ENCODE measurements at regions not wholly inside any gene's neighbourhood (a gene's known extent, or its start where the extent isn't known, plus 50 kb on each side); places are given as distances from the start of the nearest gene placed in this dataset.

- DNase-seq (ENCODE audit: low read depth, low spot score): no peak
- H3K4me3 ChIP-seq (ENCODE audit: low read depth, low read length): no peak overlapping the region
- ChIA-PET CTCF (interaction anchor here (1.0 kb wide), 1 partner anchor 9 kb away, joined by 3 read pairs; no protein-coding TSS in a partner anchor), POLR2A (no interaction called here)
- no peak for TF ChIP-seq CTCF (IDR thresholded peaks at IDR 0.05; ENCODE audit: insufficient read depth, low read length, missing control alignments)
These were observed 89.1 kb upstream of the TOX2 start for GRCh38 chr20:43825581-43825980.

- POLR2A ChIA-PET: no interaction called here
These were observed 89.6 kb upstream of the TOX2 start for GRCh38 chr20:43825051-43825402.

GRCh38 chr20:43824309-43825050 lies 90.2 kb upstream of the TOX2 start:
- no peak for DNase-seq (ENCODE audit: low read depth, low spot score)
- ChIA-PET POLR2A (no interaction called here), CTCF (no interaction called here)
- H3K4me3 ChIP-seq (ENCODE audit: low read depth, low read length): no peak overlapping the region
- no peak for TF ChIP-seq CTCF (IDR thresholded peaks at IDR 0.05; ENCODE audit: insufficient read depth, low read length, missing control alignments)

More at GRCh38 chr20:43825051-43825402, 89.6 kb upstream of the TOX2 start:
- TF ChIP-seq CTCF (IDR thresholded peaks at IDR 0.05; ENCODE audit: insufficient read depth, low read length, missing control alignments): no peak
- H3K4me3 ChIP-seq (ENCODE audit: low read depth, low read length): no peak overlapping the region
- CTCF ChIA-PET: no interaction called here
- no peak for DNase-seq (ENCODE audit: low read depth, low spot score)

- ChIA-PET CTCF (no interaction called here), POLR2A (no interaction called here)
- H3K4me3 ChIP-seq (ENCODE audit: low read depth, low read length): no peak overlapping the region
- DNase-seq (ENCODE audit: low read depth, low spot score): no peak
- TF ChIP-seq CTCF (IDR thresholded peaks at IDR 0.05; ENCODE audit: insufficient read depth, low read length, missing control alignments): no peak
These were observed 92.9 kb upstream of the TOX2 start for GRCh38 chr20:43821795-43822194.

GRCh38 chr20:43820731-43821330 lies 93.8 kb upstream of the TOX2 start:
- POLR2A ChIA-PET: no interaction called here
- DNase-seq (ENCODE audit: low read depth, low spot score): no peak
- CTCF ChIA-PET: no interaction called here
- no peak overlapping the region for H3K4me3 ChIP-seq (ENCODE audit: low read depth, low read length)
- no peak for TF ChIP-seq CTCF (IDR thresholded peaks at IDR 0.05; ENCODE audit: insufficient read depth, low read length, missing control alignments)

GRCh38 chr20:43812216-43812615 lies 85.4 kb upstream of the GTSF1L start:
- ChIA-PET POLR2A (no interaction called here), CTCF (no interaction called here)
- DNase-seq (ENCODE audit: low read depth, low spot score): no peak
- TF ChIP-seq CTCF (IDR thresholded peaks at IDR 0.05; ENCODE audit: insufficient read depth, low read length, missing control alignments): no peak
- no peak overlapping the region for H3K4me3 ChIP-seq (ENCODE audit: low read depth, low read length)
